Adrenal gland (tissue), 9 donors: ENCODE measurements at regions not wholly inside any gene's neighbourhood (a gene's known extent, or its start where the extent isn't known, plus 50 kb on each side); places are given as distances from the start of the nearest gene placed in this dataset.

Experiments used
- DNase-seq, 7 donors: peaks; one replicate each; pipeline ENCODE4 v3.0.0-alpha.2; 2019 to 2020
- H3K27ac ChIP-seq, 5 donors: fragments of 200-600 bp; sonication (generic) in 4 of 5; 1 replicate in 3 of 5; 2 replicates in 2 of 5; pipeline versions ENCODE4 v1.5.1 to v1.8.0; 2016 to 2020; ENCODE audit warnings: mild to moderate bottlenecking in 1 of 5
- H3K27me3 ChIP-seq: fragments of 200-600 bp; 2 replicates; pipeline ENCODE4 v1.8.0; 2021
- H3K36me3 ChIP-seq, 2 donors: fragments of 200-600 bp; replicated peaks in 1 of 2; 1 replicate in 1 of 2; 2 replicates in 1 of 2; pipeline versions ENCODE4 v1.5.1 to v1.8.0; 2018 to 2022
- H3K4me1 ChIP-seq, 2 donors: fragments of 200-600 bp; replicated peaks in 1 of 2; 1 replicate in 1 of 2; 2 replicates in 1 of 2; pipeline versions ENCODE4 v1.5.1 to v1.8.0; 2018 to 2021
- H3K4me3 ChIP-seq, 4 donors: fragments of 200-600 bp; sonication (generic) in 3 of 4; one replicate each; pipeline ENCODE4 v1.5.1; 2016 to 2018
- H3K9me3 ChIP-seq, 3 donors: fragments of 200-600 bp; sonication (generic) in 1 of 3; replicated peaks in 1 of 3; 1 replicate in 2 of 3; 2 replicates in 1 of 3; pipeline versions ENCODE4 v1.5.1 to v1.8.0; 2016 to 2021
- POLR2A ChIP-seq, 2 donors: fragments of 450-650 bp; IDR thresholded peaks; one replicate each; pipeline ENCODE4 v1.6.1; 2017; ENCODE audit warnings: antibody characterized with exemption in 2 of 2, mild to moderate bottlenecking in 2 of 2, moderate library complexity in 1 of 2
- WGBS, 4 donors: extraction: QIAGEN DNeasy Blood & Tissue Kit in 2 of 4; methylation state at CpG; one replicate each; pipeline versions ENCODE4 v1.1.5 to v1.1.7; 2013 to 2017; 5-methylcytosine and 5-hydroxymethylcytosine counted together
- intact Hi-C, 2 donors: fragments of 100-400 bp; cut with DNase I; formaldehyde crosslinking; loops; one replicate each; pipeline versions ENCODE4 v1.14.1 to v1.15.0; 2022 to 2023
- TF ChIP-seq, protein P1 (sequence below), 6 experiments: fragments of 450-650 bp in 4 of 6; fragments of 200-600 bp in 2 of 6; sonication (generic) in 1 of 6; IDR thresholded peaks; 1 replicate in 5 of 6; 2 replicates in 1 of 6; pipeline versions ENCODE4 v1.5.1 to v1.8.0; 2016 to 2021; ENCODE audit warnings: antibody characterized with exemption in 6 of 6, mild to moderate bottlenecking in 2 of 6, moderate library complexity in 1 of 6
- donor health status: healthy with polysubstance abuse.
- donor health status: Bipolar disorder and iron deficiency.
- donor health status: DM: yes; HTN: yes; CAD: no.
- donor health status: DM: no; HTN: no; CAD: no.
- donor health status: DM: no; HTN: no; CAD: no.

- Histone ChIP-seq H3K27me3 (peaks cover 12% of the 10 kb centered on the region), H3K4me3 (no peak overlapping the region), H3K9me3 (no peaks in the 10 kb centered on the region), H3K27ac (no peak overlapping the region), H3K4me1 (no peaks in the 10 kb centered on the region), H3K36me3 (no peaks in the 10 kb centered on the region)
- intact Hi-C loops: loop anchor here (2.0 to 5.0 kb wide), 4 partner anchors 99 to 237 kb away; no protein-coding TSS in a partner anchor
- 30 to 48% (median 35%) methylated on average over 5 to 21 of the region's 21 CpGs for WGBS, 4 donors
- no peak for TF ChIP-seq POLR2A (IDR thresholded peaks at IDR 0.05)
- TF ChIP-seq, protein P1, sequence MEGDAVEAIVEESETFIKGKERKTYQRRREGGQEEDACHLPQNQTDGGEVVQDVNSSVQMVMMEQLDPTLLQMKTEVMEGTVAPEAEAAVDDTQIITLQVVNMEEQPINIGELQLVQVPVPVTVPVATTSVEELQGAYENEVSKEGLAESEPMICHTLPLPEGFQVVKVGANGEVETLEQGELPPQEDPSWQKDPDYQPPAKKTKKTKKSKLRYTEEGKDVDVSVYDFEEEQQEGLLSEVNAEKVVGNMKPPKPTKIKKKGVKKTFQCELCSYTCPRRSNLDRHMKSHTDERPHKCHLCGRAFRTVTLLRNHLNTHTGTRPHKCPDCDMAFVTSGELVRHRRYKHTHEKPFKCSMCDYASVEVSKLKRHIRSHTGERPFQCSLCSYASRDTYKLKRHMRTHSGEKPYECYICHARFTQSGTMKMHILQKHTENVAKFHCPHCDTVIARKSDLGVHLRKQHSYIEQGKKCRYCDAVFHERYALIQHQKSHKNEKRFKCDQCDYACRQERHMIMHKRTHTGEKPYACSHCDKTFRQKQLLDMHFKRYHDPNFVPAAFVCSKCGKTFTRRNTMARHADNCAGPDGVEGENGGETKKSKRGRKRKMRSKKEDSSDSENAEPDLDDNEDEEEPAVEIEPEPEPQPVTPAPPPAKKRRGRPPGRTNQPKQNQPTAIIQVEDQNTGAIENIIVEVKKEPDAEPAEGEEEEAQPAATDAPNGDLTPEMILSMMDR (IDR thresholded peaks at IDR 0.05): peak; percentile 90 to 96 (median 95)
- peak; percentile 57 to 86 (median 74) for DNase-seq
These were observed 246.2 kb downstream of the NPHP4 start for GRCh38 chr1:5745800-5746610.

- H3K4me3 ChIP-seq: no peak overlapping the region
- peak in 2 of 7 donors; percentile 16 to 87 for DNase-seq
- peaks cover 12% of the 10 kb centered on the region for H3K27me3 ChIP-seq
- intact Hi-C loops: loop anchor here (2.0 to 5.0 kb wide), 3 partner anchors 98 to 236 kb away; no protein-coding TSS in a partner anchor
- no peaks in the 10 kb centered on the region for H3K4me1 ChIP-seq
- H3K27ac ChIP-seq: no peak overlapping the region
- WGBS, 4 donors: 55 to 61% (median 57%) methylated on average over 15 to 26 of the region's 26 CpGs
- TF ChIP-seq, protein P1 (IDR thresholded peaks at IDR 0.05): no peak
- no peak for TF ChIP-seq POLR2A (IDR thresholded peaks at IDR 0.05)
- no peaks in the 10 kb centered on the region for H3K36me3 ChIP-seq
- H3K9me3 ChIP-seq: no peaks in the 10 kb centered on the region
These were observed 247.1 kb downstream of the NPHP4 start for GRCh38 chr1:5744911-5745799.

- Histone ChIP-seq H3K27ac (no peak overlapping the region), H3K9me3 (no peaks in the 10 kb centered on the region), H3K36me3 (no peaks in the 10 kb centered on the region), H3K27me3 (peaks cover 12% of the 10 kb centered on the region), H3K4me3 (no peak overlapping the region), H3K4me1 (no peaks in the 10 kb centered on the region)
- DNase-seq: no peak
- no peak for TF ChIP-seq POLR2A (IDR thresholded peaks at IDR 0.05)
- TF ChIP-seq, protein P1 (IDR thresholded peaks at IDR 0.05): no peak
- 69 to 79% (median 75%) methylated on average over 6 of the region's 6 CpGs for WGBS, 4 donors
- intact Hi-C loops: loop anchor here in 1 of 2 donors (2.0 kb wide), 1 partner anchor 236 kb away; no protein-coding TSS in a partner anchor
These were observed 247.9 kb downstream of the NPHP4 start for GRCh38 chr1:5744341-5744740.
